Activated naive CD4-positive, alpha-beta T cell (primary cell): ENCODE measurements at regions not wholly inside any gene's neighbourhood (a gene's known extent, or its start where the extent isn't known, plus 50 kb on each side); places are given as distances from the start of the nearest gene placed in this dataset.

ENCODE experiments used
- DNase-seq, 4 experiments: peaks; one replicate each; lab custom pipeline; 2025; lab: John Stamatoyannopoulos, UW

- DNase-seq = no peak
These were observed 96.9 kb downstream of the FAM76B start for GRCh38 chr11:95692526-95693260.

GRCh38 chr11:95690100-95690499, 99.5 kb downstream of the FAM76B start:
- no peak for DNase-seq

GRCh38 chr11:95688501-95689222, 100.9 kb downstream of the FAM76B start:
- DNase-seq = no peak

GRCh38 chr11:95688015-95688414, 101.6 kb downstream of the FAM76B start:
- DNase-seq = no peak

- DNase-seq = no peak
These were observed 103.3 kb downstream of the FAM76B start for GRCh38 chr11:95686265-95686664.

GRCh38 chr11:95684701-95685100, 104.9 kb downstream of the FAM76B start:
- DNase-seq = no peak

- no peak for DNase-seq
These were observed 105.4 kb downstream of the FAM76B start for GRCh38 chr11:95684170-95684569.

GRCh38 chr11:95682552-95682951, 107.0 kb downstream of the FAM76B start:
- no peak for DNase-seq

GRCh38 chr11:95680169-95680929, 109.2 kb downstream of the FAM76B start:
- DNase-seq = no peak

- no peak for DNase-seq
These were observed 110.6 kb downstream of the FAM76B start for GRCh38 chr11:95678988-95679387.

GRCh38 chr11:95676308-95676707, 113.3 kb downstream of the FAM76B start:
- DNase-seq = no peak

GRCh38 chr11:95675585-95675984, 114.0 kb downstream of the FAM76B start:
- DNase-seq = no peak

GRCh38 chr11:95674657-95675358, 114.8 kb downstream of the FAM76B start:
- DNase-seq = no peak

GRCh38 chr11:95671768-95672167, 117.8 kb downstream of the FAM76B start:
- DNase-seq = no peak

- DNase-seq = no peak
These were observed 121.5 kb downstream of the FAM76B start for GRCh38 chr11:95668131-95668530.

- DNase-seq = no peak
These were observed 128.4 kb downstream of the FAM76B start for GRCh38 chr11:95661162-95661561.

GRCh38 chr11:95660038-95660437, 129.5 kb downstream of the FAM76B start:
- DNase-seq = no peak

- no peak for DNase-seq
These were observed 130.5 kb downstream of the FAM76B start for GRCh38 chr11:95659088-95659487.

GRCh38 chr11:95655536-95655935, 134.0 kb downstream of the FAM76B start:
- DNase-seq = no peak

GRCh38 chr11:95653680-95654079, 135.9 kb downstream of the FAM76B start:
- no peak for DNase-seq

- no peak for DNase-seq
These were observed 136.5 kb downstream of the FAM76B start for GRCh38 chr11:95653099-95653498.

- DNase-seq = no peak
These were observed 137.5 kb downstream of the FAM76B start for GRCh38 chr11:95652002-95652472.
